H9 (cell line): ENCODE measurements at regions not wholly inside any gene's neighbourhood (a gene's known extent, or its start where the extent isn't known, plus 50 kb on each side); places are given as distances from the start of the nearest gene placed in this dataset.

Source experiments
- DNase-seq: peaks from one replicate; pipeline ENCODE4 v3.0.0-alpha.2; 2017
- H2AFZ ChIP-seq: one replicate; pipeline ENCODE4 v1.6.1; 2013; ENCODE audit warnings: mild to moderate bottlenecking, low read length, control low read depth, moderate library complexity
- H2AK5ac ChIP-seq: 2 replicates; pipeline ENCODE4 v1.6.1; 2013; ENCODE audit warnings: low read length, control low read depth, mixed read lengths; ENCODE audit not compliant: insufficient read length
- H2BK120ac ChIP-seq: one replicate; pipeline ENCODE4 v1.6.1; 2013; ENCODE audit warnings: low read depth, mild to moderate bottlenecking, low read length, control low read depth, inconsistent platforms; ENCODE audit not compliant: poor library complexity, severe bottlenecking
- H2BK12ac ChIP-seq: 2 replicates; pipeline ENCODE4 v1.6.1; 2013; ENCODE audit warnings: low read length, control low read depth, mixed read lengths, low read depth; ENCODE audit not compliant: insufficient read length
- H2BK15ac ChIP-seq: 2 replicates; pipeline ENCODE4 v1.6.1; 2013; ENCODE audit warnings: low read depth, low read length, control low read depth
- H2BK20ac ChIP-seq: one replicate; pipeline ENCODE4 v1.6.1; 2013; ENCODE audit warnings: low read depth, mild to moderate bottlenecking, low read length, control low read depth, inconsistent platforms; ENCODE audit not compliant: poor library complexity, severe bottlenecking
- H2BK5ac ChIP-seq: 2 replicates; pipeline ENCODE4 v1.6.1; 2013; ENCODE audit warnings: low read length, control low read depth, mixed read lengths; ENCODE audit not compliant: insufficient read length
- H3K14ac ChIP-seq: 2 replicates; pipeline ENCODE4 v1.6.1; 2013; ENCODE audit warnings: low read length, control low read depth; ENCODE audit not compliant: insufficient read depth
- H3K18ac ChIP-seq: 2 replicates; pipeline ENCODE4 v1.6.1; 2013; ENCODE audit warnings: low read depth, mild to moderate bottlenecking, mixed read lengths, low read length, control low read depth; ENCODE audit not compliant: insufficient read length
- H3K23ac ChIP-seq: 2 replicates; pipeline ENCODE4 v1.6.1; 2013; ENCODE audit warnings: low read length, control low read depth, mixed read lengths, low read depth; ENCODE audit not compliant: insufficient read length
- H3K23me2 ChIP-seq: 2 replicates; pipeline ENCODE4 v1.6.1; 2013; ENCODE audit warnings: low read depth, mild to moderate bottlenecking, mixed read lengths, low read length, control low read depth; ENCODE audit not compliant: insufficient read length, poor library complexity, severe bottlenecking
- H3K27ac ChIP-seq: 2 replicates; pipeline ENCODE4 v1.5.1; 2013; ENCODE audit warnings: low read length, control low read depth, mixed read lengths, low read depth; ENCODE audit not compliant: insufficient read length
- H3K27me3 ChIP-seq: 2 replicates; pipeline ENCODE4 v1.6.1; 2013; ENCODE audit warnings: low read length, control low read depth, inconsistent platforms; ENCODE audit not compliant: insufficient read depth
- H3K4ac ChIP-seq: 2 replicates; pipeline ENCODE4 v1.6.1; 2013; ENCODE audit warnings: low read depth, mild to moderate bottlenecking, control low read depth, inconsistent platforms, low read length, moderate library complexity
- H3K4me1 ChIP-seq: 2 replicates; pipeline ENCODE4 v1.6.1; 2013; ENCODE audit warnings: low read length, control low read depth, inconsistent platforms; ENCODE audit not compliant: insufficient read depth
- H3K4me2 ChIP-seq: 2 replicates; pipeline ENCODE4 v1.6.1; 2013; ENCODE audit warnings: low read length, control low read depth, mixed read lengths; ENCODE audit not compliant: insufficient read length, insufficient read depth
- H3K56ac ChIP-seq: 2 replicates; pipeline ENCODE4 v1.6.1; 2013; ENCODE audit warnings: low read depth, mild to moderate bottlenecking, mixed read lengths, low read length, control low read depth; ENCODE audit not compliant: insufficient read length
- H3K79me1 ChIP-seq: 2 replicates; pipeline ENCODE4 v1.6.1; 2013; ENCODE audit warnings: low read depth, mild to moderate bottlenecking, moderate library complexity, low read length, control low read depth, inconsistent platforms; ENCODE audit not compliant: insufficient read depth, poor library complexity, severe bottlenecking
- H3K79me2 ChIP-seq: 2 replicates; pipeline ENCODE4 v1.6.1; 2013; ENCODE audit warnings: low read length, control low read depth, inconsistent platforms; ENCODE audit not compliant: insufficient read depth
- H3K9ac ChIP-seq: 2 replicates; pipeline ENCODE4 v1.6.1; 2013; ENCODE audit warnings: low read length, control low read depth, mixed read lengths; ENCODE audit not compliant: insufficient read length; ENCODE audit errors: extremely low read depth
- H3K9me3 ChIP-seq: one replicate; pipeline ENCODE4 v1.6.1; 2013; ENCODE audit warnings: low read depth, low read length, inconsistent platforms; ENCODE audit not compliant: control insufficient read depth
- H3T11ph ChIP-seq: one replicate; pipeline ENCODE4 v1.6.1; 2013; ENCODE audit warnings: mild to moderate bottlenecking, low read length, control low read depth, inconsistent platforms
- H4K20me1 ChIP-seq: one replicate; pipeline ENCODE4 v1.6.1; 2013; ENCODE audit not compliant: control insufficient read depth, insufficient read length, insufficient read depth
- H4K5ac ChIP-seq: 2 replicates; pipeline ENCODE4 v1.6.1; 2013; ENCODE audit warnings: low read depth, mild to moderate bottlenecking, mixed read lengths, low read length, control low read depth; ENCODE audit not compliant: insufficient read length
- H4K8ac ChIP-seq: replicated peaks from 2 replicates; pipeline ENCODE4 v1.6.1; 2013; ENCODE audit warnings: low read length, control low read depth, mixed read lengths, low read depth; ENCODE audit not compliant: insufficient read length
- H4K91ac ChIP-seq: 2 replicates; pipeline ENCODE4 v1.6.1; 2013; ENCODE audit warnings: low read depth, mild to moderate bottlenecking, moderate library complexity, mixed read lengths, low read length, control low read depth; ENCODE audit not compliant: insufficient read length
- H3K27ac Mint-ChIP-seq, 3 experiments: 2 replicates in 2 of 3; 3 replicates in 1 of 3; pipeline ENCODE4 v1.8.0; 2020 to 2021; ENCODE audit warnings: mixed read lengths in 3 of 3, mild to moderate bottlenecking in 1 of 3, moderate library complexity in 1 of 3
- H3K27me3 Mint-ChIP-seq: 2 replicates; pipeline ENCODE4 v1.8.0; 2021; ENCODE audit warnings: low read depth, mild to moderate bottlenecking, moderate library complexity, mixed read lengths
- H3K36me3 Mint-ChIP-seq, 3 experiments: 2 replicates in 2 of 3; 3 replicates in 1 of 3; pipeline ENCODE4 v1.8.0; 2020 to 2021; ENCODE audit warnings: low read depth in 3 of 3, mixed read lengths in 3 of 3; ENCODE audit not compliant: insufficient read depth in 1 of 3
- H3K4me1 Mint-ChIP-seq, 2 experiments: 2 replicates each; pipeline ENCODE4 v1.8.0; 2020; ENCODE audit warnings: mixed read lengths in 2 of 2
- H3K4me3 Mint-ChIP-seq, 2 experiments: 2 replicates in 1 of 2; 3 replicates in 1 of 2; pipeline ENCODE4 v1.8.0; 2020 to 2021; ENCODE audit warnings: mild to moderate bottlenecking in 2 of 2, mixed read lengths in 2 of 2, moderate library complexity in 1 of 2
- H3K9me3 Mint-ChIP-seq, 2 experiments: 2 replicates in 1 of 2; 3 replicates in 1 of 2; pipeline ENCODE4 v1.8.0; 2020; ENCODE audit warnings: mild to moderate bottlenecking in 2 of 2, mixed read lengths in 2 of 2, moderate library complexity in 1 of 2
- CTCF ChIP-seq: fragments of 200-600 bp; sonication (generic); conservative IDR thresholded peaks from 3 replicates; pipeline ENCODE4 v1.8.0; 2021; ENCODE audit warnings: antibody characterized with exemption, mild to moderate bottlenecking
- WGBS: extraction: QIAGEN DNeasy Blood & Tissue Kit; methylation state at CpG from one replicate; pipeline ENCODE4 v1.1.7; 2013; ENCODE audit warnings: missing lambda C conversion rate, low lambda C conversion rate, mixed read lengths; ENCODE audit not compliant: insufficient read length; ENCODE audit errors: extremely low coverage; 5-methylcytosine and 5-hydroxymethylcytosine counted together

- no peak overlapping the region for H2BK12ac ChIP-seq
- H2BK5ac ChIP-seq, result no peak overlapping the region
- H4K20me1 ChIP-seq, result no peaks in the 10 kb centered on the region
- H3K9ac ChIP-seq, result no peak overlapping the region
- H3K79me1 ChIP-seq, result no peaks in the 10 kb centered on the region
- no peak overlapping the region for H4K8ac ChIP-seq
- no CpG with 5 or more reads among the region's 5 CpGs for WGBS
- H3K79me2 ChIP-seq, result no peaks in the 10 kb centered on the region
- no peak overlapping the region for H3K4ac ChIP-seq
- DNase-seq, result no peak
- Mint-ChIP-seq H3K36me3 (no peaks in the 10 kb centered on the region; a peak in 1 of 7 replicates), H3K9me3 (no peaks in the 10 kb centered on the region), H3K4me1 (peaks cover 8 to 16% of the 10 kb centered on the region in 2 experiments), H3K4me3 (no peak overlapping the region), H3K27ac (no peak overlapping the region; a peak in 1 of 7 replicates), H3K27me3 (no peaks in the 10 kb centered on the region)
- H3K56ac ChIP-seq, result no peak overlapping the region
- no peak overlapping the region for H3K14ac ChIP-seq
- no peak overlapping the region for H2BK120ac ChIP-seq
- no peak overlapping the region for H2BK20ac ChIP-seq
- H3K9me3 ChIP-seq, result no peaks in the 10 kb centered on the region
- no peak overlapping the region for H3K27ac ChIP-seq
- no peak for TF ChIP-seq CTCF
- no peak overlapping the region for H2AFZ ChIP-seq
- H3K4me2 ChIP-seq, result no peak overlapping the region
- no peak overlapping the region for H3K18ac ChIP-seq
- no peak overlapping the region for H4K5ac ChIP-seq
- no peaks in the 10 kb centered on the region for H3K23me2 ChIP-seq
- no peak overlapping the region for H3K23ac ChIP-seq
- no peaks in the 10 kb centered on the region; the same call in 1 of the 2 replicates for H3K4me1 ChIP-seq
- no peak overlapping the region for H2AK5ac ChIP-seq
- no peaks in the 10 kb centered on the region for H3K27me3 ChIP-seq
- no peak overlapping the region for H4K91ac ChIP-seq
- H2BK15ac ChIP-seq, result no peak overlapping the region
- no peak overlapping the region for H3T11ph ChIP-seq
These were observed 366.1 kb upstream of the DAB1 start for GRCh38 chr1:57789936-57790335.
